ENCODE measurements at regions not wholly inside any gene's neighbourhood (a gene's known extent, or its start where the extent isn't known, plus 50 kb on each side); places are given as distances from the start of the nearest gene placed in this dataset.
"Not testable (repeated sequence)": the region's sequence is repeated elsewhere in the genome, so short reads cannot be mapped to it uniquely, and the experiment has no call there.

DNA sequence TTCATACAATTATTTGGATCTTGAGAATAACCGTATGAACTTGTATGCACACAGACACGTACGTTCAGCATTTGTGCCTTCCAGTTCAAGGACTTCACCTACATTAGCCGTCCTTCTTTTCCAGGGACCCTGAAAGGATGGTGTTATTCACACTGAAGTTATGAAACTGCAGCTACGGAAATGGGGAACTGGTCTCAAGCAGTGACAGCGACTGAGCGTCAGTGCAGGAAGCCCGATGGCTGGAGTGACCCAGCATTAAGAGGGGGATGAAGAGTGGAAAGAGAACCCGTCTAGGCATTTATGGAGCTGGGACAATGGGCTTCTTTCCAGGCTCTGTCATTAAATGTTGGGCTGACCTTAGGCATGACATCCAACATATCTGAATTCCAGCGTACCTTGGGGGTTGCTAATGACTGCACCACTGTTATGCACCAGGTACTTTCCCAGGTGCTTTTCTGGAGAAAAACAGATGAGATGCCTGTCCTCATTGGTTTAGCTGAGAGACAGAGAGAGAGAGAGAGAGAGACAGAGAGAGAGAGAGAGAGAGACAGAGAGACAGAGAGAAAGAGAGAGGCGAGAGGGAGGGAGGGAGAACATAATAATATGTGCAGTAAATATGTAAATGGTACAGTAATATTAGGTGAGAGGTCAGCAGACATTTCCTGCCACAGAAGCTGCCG, 204.7 kb upstream of the EXOC2 start:
- DNase-seq (ENCODE audit: low spot score), result no peak
- CTCF ChIA-PET, result interaction anchor here (0.6 to 0.8 kb wide), 4 partner anchors 39 to 1861 kb away, joined by 3 to 4 read pairs (median 3); no protein-coding TSS in a partner anchor
- H3K27ac ChIP-seq, result no peak overlapping the region
- POLR2A ChIA-PET (ENCODE audit: low non-redundant PET), result no interaction called here
- TF ChIP-seq, protein P1, sequence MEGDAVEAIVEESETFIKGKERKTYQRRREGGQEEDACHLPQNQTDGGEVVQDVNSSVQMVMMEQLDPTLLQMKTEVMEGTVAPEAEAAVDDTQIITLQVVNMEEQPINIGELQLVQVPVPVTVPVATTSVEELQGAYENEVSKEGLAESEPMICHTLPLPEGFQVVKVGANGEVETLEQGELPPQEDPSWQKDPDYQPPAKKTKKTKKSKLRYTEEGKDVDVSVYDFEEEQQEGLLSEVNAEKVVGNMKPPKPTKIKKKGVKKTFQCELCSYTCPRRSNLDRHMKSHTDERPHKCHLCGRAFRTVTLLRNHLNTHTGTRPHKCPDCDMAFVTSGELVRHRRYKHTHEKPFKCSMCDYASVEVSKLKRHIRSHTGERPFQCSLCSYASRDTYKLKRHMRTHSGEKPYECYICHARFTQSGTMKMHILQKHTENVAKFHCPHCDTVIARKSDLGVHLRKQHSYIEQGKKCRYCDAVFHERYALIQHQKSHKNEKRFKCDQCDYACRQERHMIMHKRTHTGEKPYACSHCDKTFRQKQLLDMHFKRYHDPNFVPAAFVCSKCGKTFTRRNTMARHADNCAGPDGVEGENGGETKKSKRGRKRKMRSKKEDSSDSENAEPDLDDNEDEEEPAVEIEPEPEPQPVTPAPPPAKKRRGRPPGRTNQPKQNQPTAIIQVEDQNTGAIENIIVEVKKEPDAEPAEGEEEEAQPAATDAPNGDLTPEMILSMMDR (conservative IDR thresholded peaks at IDR 0.05; ENCODE audit: low read depth), result no peak

DNA sequence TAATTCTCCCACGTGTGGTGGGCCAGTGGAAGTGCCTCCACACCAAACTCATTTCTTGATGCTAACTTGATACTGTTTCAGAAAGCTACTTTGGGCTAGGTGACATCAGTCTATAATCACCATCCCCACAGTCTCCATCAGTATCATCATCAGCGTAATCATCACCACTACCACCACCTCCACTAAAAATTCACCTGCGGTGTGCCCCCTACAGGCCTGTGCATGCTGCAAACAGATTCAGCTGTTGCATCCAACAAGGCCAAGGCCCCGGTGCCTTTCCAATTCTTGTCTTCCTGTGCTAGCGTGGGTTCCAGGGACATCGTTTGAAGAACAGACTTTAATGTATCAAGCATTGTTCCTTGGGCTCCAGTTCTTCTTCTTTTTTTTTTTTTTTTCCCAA, 201.3 kb upstream of the EXOC2 start:
- CTCF ChIA-PET, result no interaction called here
- TF ChIP-seq, protein P1 (conservative IDR thresholded peaks at IDR 0.05; ENCODE audit: low read depth), result no peak
- POLR2A ChIA-PET (ENCODE audit: low non-redundant PET), result no interaction called here
- no peak for DNase-seq (ENCODE audit: low spot score)
- H3K27ac ChIP-seq, result no peak overlapping the region

DNA sequence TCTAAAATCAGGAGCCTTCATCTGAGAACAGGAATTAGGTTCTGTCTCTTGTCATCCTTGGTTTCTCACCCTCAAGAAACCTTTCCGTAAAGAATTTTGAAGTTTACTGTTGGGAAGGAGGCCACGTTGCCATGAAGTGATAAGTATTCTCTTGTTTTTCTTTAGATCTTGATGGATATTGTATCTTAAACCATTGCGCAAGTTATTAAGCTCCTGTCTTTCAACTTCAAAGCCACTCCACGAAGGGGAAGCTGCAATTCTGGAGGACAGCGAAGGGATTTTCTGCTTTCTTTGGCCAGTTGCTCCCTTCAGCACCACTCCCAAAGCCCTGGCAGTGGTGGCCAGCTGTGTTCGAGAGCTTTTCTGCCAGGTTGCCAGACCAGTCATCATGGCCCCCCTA, 198.1 kb upstream of the EXOC2 start:
- no peak overlapping the region for H3K27ac ChIP-seq
- TF ChIP-seq, protein P1 (conservative IDR thresholded peaks at IDR 0.05; ENCODE audit: low read depth), result no peak
- CTCF ChIA-PET, result no interaction called here
- POLR2A ChIA-PET (ENCODE audit: low non-redundant PET), result no interaction called here
- DNase-seq (ENCODE audit: low spot score), result no peak

DNA sequence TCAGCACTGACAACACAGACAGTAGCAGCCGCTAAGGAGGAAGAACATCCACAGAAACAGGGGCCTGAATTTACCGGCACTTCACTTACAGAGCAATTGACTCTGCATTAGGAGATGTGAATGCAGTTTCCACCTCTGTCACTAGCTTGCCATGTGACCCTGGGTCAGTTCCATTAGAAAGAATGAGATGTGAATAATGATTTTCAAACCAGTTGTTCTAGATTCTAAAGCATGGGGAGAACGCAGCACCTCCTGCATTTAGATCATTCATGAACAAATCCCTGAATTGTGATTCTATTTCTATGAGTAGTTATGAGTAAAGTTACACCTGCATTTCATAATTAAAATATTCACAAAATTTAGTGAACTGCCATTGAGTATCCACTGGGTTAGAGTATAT, 197.3 kb upstream of the EXOC2 start:
- TF ChIP-seq, protein P1 (conservative IDR thresholded peaks at IDR 0.05; ENCODE audit: low read depth), result no peak
- CTCF ChIA-PET, result no interaction called here
- no peak overlapping the region for H3K27ac ChIP-seq
- no peak for DNase-seq (ENCODE audit: low spot score)
- POLR2A ChIA-PET (ENCODE audit: low non-redundant PET), result no interaction called here

DNA sequence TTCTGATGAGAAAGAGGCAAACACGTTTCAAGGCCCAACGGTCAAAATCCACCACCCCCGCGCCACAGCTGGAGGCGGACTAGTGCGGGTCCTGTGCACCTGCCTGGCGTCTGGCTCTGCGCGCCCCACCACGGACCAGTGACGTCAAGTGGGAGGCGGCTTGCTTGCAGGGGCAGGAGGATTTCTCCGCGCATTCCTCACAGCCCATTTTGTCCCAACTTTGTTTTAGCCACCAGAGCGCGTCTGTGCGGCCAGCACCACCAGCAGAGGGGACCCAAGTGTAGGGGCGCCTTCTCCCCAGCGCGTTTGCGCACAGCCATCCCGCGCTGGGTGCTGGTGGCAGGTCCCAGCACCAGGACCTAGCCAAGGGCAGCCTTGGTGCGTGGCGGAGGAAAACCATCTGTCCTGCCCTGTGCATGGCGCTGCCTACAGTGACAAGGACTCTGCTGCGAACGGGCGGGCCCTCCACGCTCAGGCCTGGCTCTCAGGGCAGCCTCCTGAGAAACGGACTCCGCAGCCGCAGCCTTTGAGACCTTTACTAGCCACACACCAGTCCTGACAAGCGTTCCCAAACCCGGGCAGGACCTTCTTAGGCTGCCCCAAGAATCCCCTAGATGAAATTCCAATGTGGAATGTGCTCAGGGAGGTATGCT, 194.8 kb upstream of the EXOC2 start:
- ChIA-PET POLR2A (ENCODE audit: low non-redundant PET) (no interaction called here), CTCF (interaction anchor here (0.6 to 0.9 kb wide), 2 partner anchors 146 to 460 kb away, joined by 3 to 4 read pairs; no protein-coding TSS in a partner anchor)
- no peak for DNase-seq (ENCODE audit: low spot score)
- H3K27ac ChIP-seq, result no peak overlapping the region
- TF ChIP-seq, protein P1 (conservative IDR thresholded peaks at IDR 0.05; ENCODE audit: low read depth), result no peak

DNA sequence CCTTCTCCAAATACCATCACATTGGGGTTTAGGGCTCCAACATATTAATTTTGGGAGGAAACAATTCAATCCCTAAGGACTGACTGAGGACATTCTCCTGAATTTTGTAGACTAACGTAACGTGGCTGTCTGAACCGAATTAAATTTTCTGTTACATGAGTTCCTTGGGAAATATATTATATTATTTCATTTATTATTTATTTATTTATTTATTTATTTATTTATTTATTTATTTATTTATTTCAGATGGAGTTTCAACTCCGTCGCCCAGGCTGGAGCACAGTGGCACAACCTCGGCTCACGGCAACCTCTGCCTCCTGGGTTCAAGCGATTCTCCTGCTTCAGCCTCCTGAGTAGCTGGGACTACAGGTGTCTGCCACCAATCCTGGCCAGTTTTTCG, 193.2 kb upstream of the EXOC2 start:
- POLR2A ChIA-PET (ENCODE audit: low non-redundant PET); CTCF ChIA-PET; DNase-seq (ENCODE audit: low spot score); H3K27ac ChIP-seq: not testable (repeated sequence)

DNA sequence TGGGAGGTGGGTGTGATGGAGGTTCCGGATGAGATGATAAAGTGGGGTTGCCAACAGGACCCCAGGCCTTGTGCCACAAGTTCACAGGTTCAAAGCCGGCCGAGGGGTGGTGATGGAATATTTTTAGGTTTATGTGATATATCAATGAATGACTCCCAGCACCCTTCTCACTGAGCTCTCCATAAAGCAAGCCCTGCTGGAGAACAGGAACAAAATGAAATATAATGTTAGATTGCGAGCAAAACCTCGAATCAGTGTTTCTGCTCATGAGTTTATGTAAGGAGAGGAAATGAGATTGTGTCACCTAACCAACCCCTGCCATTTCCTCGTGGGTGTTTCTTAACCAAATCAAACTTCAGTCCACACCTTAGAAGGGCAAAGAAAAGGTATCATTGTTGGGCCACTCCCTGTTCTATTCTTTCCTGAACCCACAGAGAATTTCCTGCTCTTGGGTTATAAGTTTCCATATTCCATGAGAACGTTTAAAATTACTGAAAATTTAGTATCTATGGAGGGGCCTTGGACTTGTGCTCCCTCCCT, 192.2 kb upstream of the EXOC2 start:
- H3K27ac ChIP-seq, result no peak overlapping the region
- ChIA-PET CTCF (no interaction called here), POLR2A (ENCODE audit: low non-redundant PET) (no interaction called here)
- no peak for DNase-seq (ENCODE audit: low spot score)
- TF ChIP-seq, protein P1 (conservative IDR thresholded peaks at IDR 0.05; ENCODE audit: low read depth), result no peak

Data from RWPE1 (cell line).